ENCODE measurements at regions not wholly inside any gene's neighbourhood (a gene's known extent, or its start where the extent isn't known, plus 50 kb on each side); places are given as distances from the start of the nearest gene placed in this dataset.

DNA sequence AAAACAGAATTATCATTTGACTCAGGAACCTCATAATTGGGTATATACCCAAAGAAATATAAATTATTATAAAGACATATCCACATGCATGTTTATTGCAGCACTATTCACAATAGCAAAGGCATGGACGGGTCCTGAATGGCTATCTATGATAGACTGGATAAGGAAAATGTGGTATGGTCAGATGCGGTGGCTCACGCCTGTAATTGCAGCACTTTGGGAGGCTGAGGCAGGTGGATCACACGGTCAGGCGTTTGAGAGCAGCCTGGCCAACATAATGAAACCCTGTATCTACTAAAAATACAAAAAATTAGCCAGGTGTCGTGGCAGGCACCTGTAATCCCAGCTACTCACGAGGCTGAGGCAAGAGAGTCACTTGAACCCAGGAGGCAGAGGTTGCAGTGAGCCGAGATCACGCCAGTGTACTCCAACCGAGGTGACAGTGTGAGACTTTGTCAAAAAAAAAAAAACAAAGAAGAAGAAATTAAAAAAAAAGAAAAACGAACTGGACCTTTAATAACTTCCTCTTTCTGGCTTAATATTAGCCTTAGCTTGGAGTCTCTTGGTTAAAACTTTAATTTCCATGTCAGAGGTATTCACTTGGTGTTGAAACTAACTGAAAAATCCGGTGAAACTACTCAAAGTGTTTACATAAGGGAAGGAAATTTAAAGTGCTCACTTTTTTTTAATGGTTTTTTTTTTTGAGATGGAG lies 104.4 kb downstream of the ZNF486 start:
- TF ChIP-seq EP300 (IDR thresholded peaks at IDR 0.05; ENCODE audit: borderline replicate concordance in 1 of 2, low read depth in 1 of 2, low read length in 1 of 2), result no peak
- TF ChIP-seq, protein P1, sequence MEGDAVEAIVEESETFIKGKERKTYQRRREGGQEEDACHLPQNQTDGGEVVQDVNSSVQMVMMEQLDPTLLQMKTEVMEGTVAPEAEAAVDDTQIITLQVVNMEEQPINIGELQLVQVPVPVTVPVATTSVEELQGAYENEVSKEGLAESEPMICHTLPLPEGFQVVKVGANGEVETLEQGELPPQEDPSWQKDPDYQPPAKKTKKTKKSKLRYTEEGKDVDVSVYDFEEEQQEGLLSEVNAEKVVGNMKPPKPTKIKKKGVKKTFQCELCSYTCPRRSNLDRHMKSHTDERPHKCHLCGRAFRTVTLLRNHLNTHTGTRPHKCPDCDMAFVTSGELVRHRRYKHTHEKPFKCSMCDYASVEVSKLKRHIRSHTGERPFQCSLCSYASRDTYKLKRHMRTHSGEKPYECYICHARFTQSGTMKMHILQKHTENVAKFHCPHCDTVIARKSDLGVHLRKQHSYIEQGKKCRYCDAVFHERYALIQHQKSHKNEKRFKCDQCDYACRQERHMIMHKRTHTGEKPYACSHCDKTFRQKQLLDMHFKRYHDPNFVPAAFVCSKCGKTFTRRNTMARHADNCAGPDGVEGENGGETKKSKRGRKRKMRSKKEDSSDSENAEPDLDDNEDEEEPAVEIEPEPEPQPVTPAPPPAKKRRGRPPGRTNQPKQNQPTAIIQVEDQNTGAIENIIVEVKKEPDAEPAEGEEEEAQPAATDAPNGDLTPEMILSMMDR (IDR thresholded peaks at IDR 0.05), result no peak
- TF ChIP-seq RCOR1 (IDR thresholded peaks at IDR 0.05; ENCODE audit: low read length), result no peak
- no peak for TF ChIP-seq JUND (IDR thresholded peaks at IDR 0.05)

Data from SK-N-SH (cell line).